Peyer's patch (tissue), 4 donors: ENCODE measurements at regions not wholly inside any gene's neighbourhood (a gene's known extent, or its start where the extent isn't known, plus 50 kb on each side); places are given as distances from the start of the nearest gene placed in this dataset.

Experiments used
- CTCF ChIP-seq, 6 experiments: fragments of 450-650 bp in 4 of 6; fragments of 200-600 bp in 2 of 6; sonication (generic) in 1 of 6; IDR thresholded peaks; one replicate each; pipeline ENCODE4 v1.5.1; 2017 to 2019; ENCODE audit warnings: antibody characterized with exemption in 6 of 6, mild to moderate bottlenecking in 3 of 6, moderate library complexity in 1 of 6
- POLR2A ChIP-seq, 2 donors: fragments of 450-650 bp; IDR thresholded peaks; one replicate each; pipeline ENCODE4 v1.5.1; 2017; ENCODE audit warnings: antibody characterized with exemption in 2 of 2, mild to moderate bottlenecking in 2 of 2, moderate library complexity in 2 of 2

GRCh38 chr9:134522502-134522848 lies 119.1 kb upstream of the COL5A1 start:
- no peak for TF ChIP-seq POLR2A (IDR thresholded peaks at IDR 0.05)
- TF ChIP-seq CTCF (IDR thresholded peaks at IDR 0.05): no peak
